ENCODE measurements at regions not wholly inside any gene's neighbourhood (a gene's known extent, or its start where the extent isn't known, plus 50 kb on each side); places are given as distances from the start of the nearest gene placed in this dataset.

DNA sequence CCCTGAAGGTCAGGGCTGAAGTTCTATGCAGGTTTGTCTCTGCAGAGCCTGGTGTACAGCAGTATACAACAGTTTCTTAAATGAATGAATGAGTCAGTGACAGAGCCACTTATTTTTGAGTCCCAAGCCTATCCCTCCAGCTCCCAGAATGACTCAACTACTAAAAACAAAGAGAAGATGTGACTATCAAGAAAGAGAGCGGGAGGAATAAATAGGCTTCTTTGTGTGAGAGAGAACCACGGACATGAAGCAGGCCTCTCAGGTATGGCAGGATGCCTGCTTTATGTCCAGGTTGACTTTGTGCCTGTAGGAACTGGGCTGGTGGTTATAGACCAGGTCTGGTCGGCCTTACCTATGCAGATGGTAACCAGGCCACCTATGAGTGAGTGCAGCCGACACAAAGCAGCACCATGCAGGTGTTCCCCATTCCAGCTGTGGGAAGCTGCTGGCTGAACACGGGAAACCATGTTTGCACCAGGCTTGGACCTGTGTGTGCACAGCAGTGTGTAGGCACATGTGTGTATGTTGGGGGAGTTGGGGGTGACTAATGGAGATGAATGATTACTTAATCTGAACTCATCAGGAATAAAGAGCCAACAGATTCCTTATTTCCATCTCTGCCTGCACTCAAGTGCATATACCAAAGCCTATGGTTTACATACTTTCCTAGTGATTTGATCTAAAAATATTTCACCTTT, 171.0 kb downstream of the OSR1 start:
- Histone ChIP-seq H4K20me1 (ENCODE audit: insufficient read depth) (no peaks in the 10 kb centered on the region), H3F3A (ENCODE audit: insufficient read depth, low read length, poor library complexity, severe bottlenecking) (no peaks in the 10 kb centered on the region), H3K79me2 (replicated peaks; ENCODE audit: insufficient read depth, low read length) (no peaks in the 10 kb centered on the region), H2AFZ (ENCODE audit: low read depth, low read length) (no peak overlapping the region), H3K9ac (ENCODE audit: low read length) (no peak overlapping the region), H3K27me3 (ENCODE audit: insufficient read depth, low read depth, low read length) (no peaks in the 10 kb centered on the region), H3K9me3 (ENCODE audit: low read length) (no peaks in the 10 kb centered on the region), H3K9me2 (ENCODE audit: insufficient read depth, low read length) (no peaks in the 10 kb centered on the region), H3K4me3 (ENCODE audit: low read length) (no peak overlapping the region), H3K36me3 (ENCODE audit: insufficient read depth, low read length) (no peaks in the 10 kb centered on the region), H3K27ac (ENCODE audit: low read length) (no peak overlapping the region), H3K4me2 (ENCODE audit: low read length) (no peak overlapping the region)
- TF ChIP-seq EZH2 (IDR thresholded peaks at IDR 0.05; ENCODE audit: borderline replicate concordance, insufficient read depth, low read length, poor library complexity, severe bottlenecking) (no peak), RAD21 (conservative IDR thresholded peaks at IDR 0.05) (no peak), POLR2AphosphoS5 (IDR thresholded peaks at IDR 0.05) (no peak), TAF1 (IDR thresholded peaks at IDR 0.05; ENCODE audit: low read depth) (no peak), EP300 (conservative IDR thresholded peaks at IDR 0.05; ENCODE audit: poor library complexity, severe bottlenecking) (no peak), SMC3 (conservative IDR thresholded peaks at IDR 0.05; ENCODE audit: poor library complexity) (no peak), MXI1 (conservative IDR thresholded peaks at IDR 0.05; ENCODE audit: poor library complexity, severe bottlenecking) (no peak)
- TF ChIP-seq, protein P1, sequence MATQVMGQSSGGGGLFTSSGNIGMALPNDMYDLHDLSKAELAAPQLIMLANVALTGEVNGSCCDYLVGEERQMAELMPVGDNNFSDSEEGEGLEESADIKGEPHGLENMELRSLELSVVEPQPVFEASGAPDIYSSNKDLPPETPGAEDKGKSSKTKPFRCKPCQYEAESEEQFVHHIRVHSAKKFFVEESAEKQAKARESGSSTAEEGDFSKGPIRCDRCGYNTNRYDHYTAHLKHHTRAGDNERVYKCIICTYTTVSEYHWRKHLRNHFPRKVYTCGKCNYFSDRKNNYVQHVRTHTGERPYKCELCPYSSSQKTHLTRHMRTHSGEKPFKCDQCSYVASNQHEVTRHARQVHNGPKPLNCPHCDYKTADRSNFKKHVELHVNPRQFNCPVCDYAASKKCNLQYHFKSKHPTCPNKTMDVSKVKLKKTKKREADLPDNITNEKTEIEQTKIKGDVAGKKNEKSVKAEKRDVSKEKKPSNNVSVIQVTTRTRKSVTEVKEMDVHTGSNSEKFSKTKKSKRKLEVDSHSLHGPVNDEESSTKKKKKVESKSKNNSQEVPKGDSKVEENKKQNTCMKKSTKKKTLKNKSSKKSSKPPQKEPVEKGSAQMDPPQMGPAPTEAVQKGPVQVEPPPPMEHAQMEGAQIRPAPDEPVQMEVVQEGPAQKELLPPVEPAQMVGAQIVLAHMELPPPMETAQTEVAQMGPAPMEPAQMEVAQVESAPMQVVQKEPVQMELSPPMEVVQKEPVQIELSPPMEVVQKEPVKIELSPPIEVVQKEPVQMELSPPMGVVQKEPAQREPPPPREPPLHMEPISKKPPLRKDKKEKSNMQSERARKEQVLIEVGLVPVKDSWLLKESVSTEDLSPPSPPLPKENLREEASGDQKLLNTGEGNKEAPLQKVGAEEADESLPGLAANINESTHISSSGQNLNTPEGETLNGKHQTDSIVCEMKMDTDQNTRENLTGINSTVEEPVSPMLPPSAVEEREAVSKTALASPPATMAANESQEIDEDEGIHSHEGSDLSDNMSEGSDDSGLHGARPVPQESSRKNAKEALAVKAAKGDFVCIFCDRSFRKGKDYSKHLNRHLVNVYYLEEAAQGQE (IDR thresholded peaks at IDR 0.05; ENCODE audit: borderline replicate concordance): no peak
- TF ChIP-seq, protein P2, sequence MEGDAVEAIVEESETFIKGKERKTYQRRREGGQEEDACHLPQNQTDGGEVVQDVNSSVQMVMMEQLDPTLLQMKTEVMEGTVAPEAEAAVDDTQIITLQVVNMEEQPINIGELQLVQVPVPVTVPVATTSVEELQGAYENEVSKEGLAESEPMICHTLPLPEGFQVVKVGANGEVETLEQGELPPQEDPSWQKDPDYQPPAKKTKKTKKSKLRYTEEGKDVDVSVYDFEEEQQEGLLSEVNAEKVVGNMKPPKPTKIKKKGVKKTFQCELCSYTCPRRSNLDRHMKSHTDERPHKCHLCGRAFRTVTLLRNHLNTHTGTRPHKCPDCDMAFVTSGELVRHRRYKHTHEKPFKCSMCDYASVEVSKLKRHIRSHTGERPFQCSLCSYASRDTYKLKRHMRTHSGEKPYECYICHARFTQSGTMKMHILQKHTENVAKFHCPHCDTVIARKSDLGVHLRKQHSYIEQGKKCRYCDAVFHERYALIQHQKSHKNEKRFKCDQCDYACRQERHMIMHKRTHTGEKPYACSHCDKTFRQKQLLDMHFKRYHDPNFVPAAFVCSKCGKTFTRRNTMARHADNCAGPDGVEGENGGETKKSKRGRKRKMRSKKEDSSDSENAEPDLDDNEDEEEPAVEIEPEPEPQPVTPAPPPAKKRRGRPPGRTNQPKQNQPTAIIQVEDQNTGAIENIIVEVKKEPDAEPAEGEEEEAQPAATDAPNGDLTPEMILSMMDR (IDR thresholded peaks at IDR 0.05; ENCODE audit: poor library complexity, severe bottlenecking): no peak

DNA sequence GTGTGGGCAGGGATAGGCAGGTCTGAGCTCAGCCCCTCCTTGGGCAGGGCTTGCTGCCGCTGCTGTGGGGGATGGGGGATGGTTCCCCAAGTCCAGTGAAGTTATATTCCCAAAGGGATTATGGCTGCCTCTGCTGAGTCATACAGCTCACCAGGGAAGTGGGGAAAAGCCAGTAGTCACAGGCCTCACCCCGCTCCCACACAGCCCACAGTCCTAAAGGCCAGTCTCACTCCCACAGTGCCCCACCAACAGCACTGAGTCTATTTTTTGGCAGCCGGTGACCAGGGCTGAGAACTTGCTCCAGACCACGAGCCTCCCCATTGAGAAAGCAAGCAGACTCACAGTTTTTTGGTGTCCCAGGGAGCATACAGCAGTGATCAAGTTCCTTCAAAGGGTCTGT, 173.3 kb downstream of the OSR1 start:
- no peak overlapping the region for H3K4me2 ChIP-seq (ENCODE audit: low read length)
- H3K27ac ChIP-seq (ENCODE audit: low read length): no peak overlapping the region
- no peak overlapping the region for H2AFZ ChIP-seq (ENCODE audit: low read depth, low read length)
- H3K27me3 ChIP-seq (ENCODE audit: insufficient read depth, low read depth, low read length): no peaks in the 10 kb centered on the region
- H3K36me3 ChIP-seq (ENCODE audit: insufficient read depth, low read length): no peaks in the 10 kb centered on the region
- H4K20me1 ChIP-seq (ENCODE audit: insufficient read depth): no peaks in the 10 kb centered on the region
- no peaks in the 10 kb centered on the region for H3F3A ChIP-seq (ENCODE audit: insufficient read depth, low read length, poor library complexity, severe bottlenecking)
- H3K9me3 ChIP-seq (ENCODE audit: low read length): no peaks in the 10 kb centered on the region
- TF ChIP-seq POLR2AphosphoS5 (IDR thresholded peaks at IDR 0.05): no peak
- TF ChIP-seq SMC3 (conservative IDR thresholded peaks at IDR 0.05; ENCODE audit: poor library complexity): no peak
- no peak for TF ChIP-seq EP300 (conservative IDR thresholded peaks at IDR 0.05; ENCODE audit: poor library complexity, severe bottlenecking)
- no peak for TF ChIP-seq EZH2 (IDR thresholded peaks at IDR 0.05; ENCODE audit: borderline replicate concordance, insufficient read depth, low read length, poor library complexity, severe bottlenecking)
- TF ChIP-seq, protein P1 (IDR thresholded peaks at IDR 0.05; ENCODE audit: borderline replicate concordance): no peak
- TF ChIP-seq MXI1 (conservative IDR thresholded peaks at IDR 0.05; ENCODE audit: poor library complexity, severe bottlenecking): no peak
- no peak for TF ChIP-seq TAF1 (IDR thresholded peaks at IDR 0.05; ENCODE audit: low read depth)
- TF ChIP-seq, protein P2 (IDR thresholded peaks at IDR 0.05; ENCODE audit: poor library complexity, severe bottlenecking): no peak
- no peak for TF ChIP-seq RAD21 (conservative IDR thresholded peaks at IDR 0.05)
- H3K4me3 ChIP-seq (ENCODE audit: low read length): no peak overlapping the region
- H3K9ac ChIP-seq (ENCODE audit: low read length): no peak overlapping the region
- no peaks in the 10 kb centered on the region for H3K79me2 ChIP-seq (replicated peaks; ENCODE audit: insufficient read depth, low read length)
- H3K9me2 ChIP-seq (ENCODE audit: insufficient read depth, low read length): no peaks in the 10 kb centered on the region

All from neural cell (in vitro differentiated cells).